ENCODE measurements at regions not wholly inside any gene's neighbourhood (a gene's known extent, or its start where the extent isn't known, plus 50 kb on each side); places are given as distances from the start of the nearest gene placed in this dataset.

DNA sequence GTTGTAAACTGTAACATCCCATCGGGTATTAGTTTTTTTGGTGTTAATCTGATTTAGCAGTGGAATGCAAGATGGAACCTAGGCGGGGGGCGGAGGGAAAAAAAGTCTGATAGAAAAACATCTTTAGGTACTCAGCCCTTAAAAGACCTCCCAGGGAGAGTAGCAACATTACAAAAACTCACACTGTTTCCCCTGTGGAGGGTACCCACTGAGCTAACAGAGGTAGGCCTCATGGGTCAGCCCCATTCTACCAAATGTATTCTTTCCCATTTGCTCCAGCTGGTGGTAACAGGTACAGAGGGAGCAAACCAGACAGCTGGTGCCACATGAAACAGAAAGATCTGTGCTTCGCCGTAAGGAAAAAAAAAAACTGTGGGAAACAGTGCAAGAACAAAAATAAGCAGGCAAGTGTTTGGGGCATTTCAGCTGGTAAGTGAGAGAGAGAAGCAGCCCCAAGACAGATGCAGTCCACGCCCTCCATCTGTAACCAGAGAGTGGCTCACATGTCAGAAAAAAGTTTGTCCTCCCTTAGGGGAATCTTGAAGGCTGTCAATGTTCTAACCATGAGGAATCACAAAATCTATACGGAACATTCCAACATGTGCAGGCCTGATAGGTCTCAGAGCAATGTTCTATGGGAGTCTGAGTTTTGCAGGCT, 65.3 kb downstream of the HOXA1 start:
- TF ChIP-seq, protein P1, sequence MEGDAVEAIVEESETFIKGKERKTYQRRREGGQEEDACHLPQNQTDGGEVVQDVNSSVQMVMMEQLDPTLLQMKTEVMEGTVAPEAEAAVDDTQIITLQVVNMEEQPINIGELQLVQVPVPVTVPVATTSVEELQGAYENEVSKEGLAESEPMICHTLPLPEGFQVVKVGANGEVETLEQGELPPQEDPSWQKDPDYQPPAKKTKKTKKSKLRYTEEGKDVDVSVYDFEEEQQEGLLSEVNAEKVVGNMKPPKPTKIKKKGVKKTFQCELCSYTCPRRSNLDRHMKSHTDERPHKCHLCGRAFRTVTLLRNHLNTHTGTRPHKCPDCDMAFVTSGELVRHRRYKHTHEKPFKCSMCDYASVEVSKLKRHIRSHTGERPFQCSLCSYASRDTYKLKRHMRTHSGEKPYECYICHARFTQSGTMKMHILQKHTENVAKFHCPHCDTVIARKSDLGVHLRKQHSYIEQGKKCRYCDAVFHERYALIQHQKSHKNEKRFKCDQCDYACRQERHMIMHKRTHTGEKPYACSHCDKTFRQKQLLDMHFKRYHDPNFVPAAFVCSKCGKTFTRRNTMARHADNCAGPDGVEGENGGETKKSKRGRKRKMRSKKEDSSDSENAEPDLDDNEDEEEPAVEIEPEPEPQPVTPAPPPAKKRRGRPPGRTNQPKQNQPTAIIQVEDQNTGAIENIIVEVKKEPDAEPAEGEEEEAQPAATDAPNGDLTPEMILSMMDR (IDR thresholded peaks at IDR 0.05 in 2 of 3, conservative IDR thresholded peaks at IDR 0.05 in 1 of 3; ENCODE audit: insufficient read depth in 2 of 3, low read depth in 1 of 3, low read length in 3 of 3), result no peak
- TF ChIP-seq, protein P2, sequence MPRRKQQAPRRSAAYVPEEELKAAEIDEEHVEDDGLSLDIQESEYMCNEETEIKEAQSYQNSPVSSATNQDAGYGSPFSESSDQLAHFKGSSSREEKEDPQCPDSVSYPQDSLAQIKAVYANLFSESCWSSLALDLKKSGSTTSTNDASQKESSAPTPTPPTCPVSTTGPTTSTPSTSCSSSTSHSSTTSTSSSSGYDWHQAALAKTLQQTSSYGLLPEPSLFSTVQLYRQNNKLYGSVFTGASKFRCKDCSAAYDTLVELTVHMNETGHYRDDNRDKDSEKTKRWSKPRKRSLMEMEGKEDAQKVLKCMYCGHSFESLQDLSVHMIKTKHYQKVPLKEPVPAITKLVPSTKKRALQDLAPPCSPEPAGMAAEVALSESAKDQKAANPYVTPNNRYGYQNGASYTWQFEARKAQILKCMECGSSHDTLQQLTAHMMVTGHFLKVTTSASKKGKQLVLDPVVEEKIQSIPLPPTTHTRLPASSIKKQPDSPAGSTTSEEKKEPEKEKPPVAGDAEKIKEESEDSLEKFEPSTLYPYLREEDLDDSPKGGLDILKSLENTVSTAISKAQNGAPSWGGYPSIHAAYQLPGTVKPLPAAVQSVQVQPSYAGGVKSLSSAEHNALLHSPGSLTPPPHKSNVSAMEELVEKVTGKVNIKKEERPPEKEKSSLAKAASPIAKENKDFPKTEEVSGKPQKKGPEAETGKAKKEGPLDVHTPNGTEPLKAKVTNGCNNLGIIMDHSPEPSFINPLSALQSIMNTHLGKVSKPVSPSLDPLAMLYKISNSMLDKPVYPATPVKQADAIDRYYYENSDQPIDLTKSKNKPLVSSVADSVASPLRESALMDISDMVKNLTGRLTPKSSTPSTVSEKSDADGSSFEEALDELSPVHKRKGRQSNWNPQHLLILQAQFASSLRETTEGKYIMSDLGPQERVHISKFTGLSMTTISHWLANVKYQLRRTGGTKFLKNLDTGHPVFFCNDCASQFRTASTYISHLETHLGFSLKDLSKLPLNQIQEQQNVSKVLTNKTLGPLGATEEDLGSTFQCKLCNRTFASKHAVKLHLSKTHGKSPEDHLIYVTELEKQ (CRISPR knock-in tag; IDR thresholded peaks at IDR 0.05), result no peak
- no peak for TF ChIP-seq ZNF224 (CRISPR knock-in tag; IDR thresholded peaks at IDR 0.05)
- TF ChIP-seq, protein P3, sequence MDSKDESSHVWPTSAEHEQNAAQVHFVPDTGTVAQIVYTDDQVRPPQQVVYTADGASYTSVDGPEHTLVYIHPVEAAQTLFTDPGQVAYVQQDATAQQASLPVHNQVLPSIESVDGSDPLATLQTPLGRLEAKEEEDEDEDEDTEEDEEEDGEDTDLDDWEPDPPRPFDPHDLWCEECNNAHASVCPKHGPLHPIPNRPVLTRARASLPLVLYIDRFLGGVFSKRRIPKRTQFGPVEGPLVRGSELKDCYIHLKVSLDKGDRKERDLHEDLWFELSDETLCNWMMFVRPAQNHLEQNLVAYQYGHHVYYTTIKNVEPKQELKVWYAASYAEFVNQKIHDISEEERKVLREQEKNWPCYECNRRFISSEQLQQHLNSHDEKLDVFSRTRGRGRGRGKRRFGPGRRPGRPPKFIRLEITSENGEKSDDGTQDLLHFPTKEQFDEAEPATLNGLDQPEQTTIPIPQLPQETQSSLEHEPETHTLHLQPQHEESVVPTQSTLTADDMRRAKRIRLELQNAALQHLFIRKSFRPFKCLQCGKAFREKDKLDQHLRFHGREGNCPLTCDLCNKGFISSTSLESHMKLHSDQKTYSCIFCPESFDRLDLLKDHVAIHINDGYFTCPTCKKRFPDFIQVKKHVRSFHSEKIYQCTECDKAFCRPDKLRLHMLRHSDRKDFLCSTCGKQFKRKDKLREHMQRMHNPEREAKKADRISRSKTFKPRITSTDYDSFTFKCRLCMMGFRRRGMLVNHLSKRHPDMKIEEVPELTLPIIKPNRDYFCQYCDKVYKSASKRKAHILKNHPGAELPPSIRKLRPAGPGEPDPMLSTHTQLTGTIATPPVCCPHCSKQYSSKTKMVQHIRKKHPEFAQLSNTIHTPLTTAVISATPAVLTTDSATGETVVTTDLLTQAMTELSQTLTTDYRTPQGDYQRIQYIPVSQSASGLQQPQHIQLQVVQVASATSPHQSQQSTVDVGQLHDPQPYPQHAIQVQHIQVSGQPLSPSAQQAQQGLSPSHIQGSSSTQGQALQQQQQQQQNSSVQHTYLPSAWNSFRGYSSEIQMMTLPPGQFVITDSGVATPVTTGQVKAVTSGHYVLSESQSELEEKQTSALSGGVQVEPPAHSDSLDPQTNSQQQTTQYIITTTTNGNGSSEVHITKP (IDR thresholded peaks at IDR 0.05; ENCODE audit: partially characterized antibody), result no peak
- TF ChIP-seq, protein P4, sequence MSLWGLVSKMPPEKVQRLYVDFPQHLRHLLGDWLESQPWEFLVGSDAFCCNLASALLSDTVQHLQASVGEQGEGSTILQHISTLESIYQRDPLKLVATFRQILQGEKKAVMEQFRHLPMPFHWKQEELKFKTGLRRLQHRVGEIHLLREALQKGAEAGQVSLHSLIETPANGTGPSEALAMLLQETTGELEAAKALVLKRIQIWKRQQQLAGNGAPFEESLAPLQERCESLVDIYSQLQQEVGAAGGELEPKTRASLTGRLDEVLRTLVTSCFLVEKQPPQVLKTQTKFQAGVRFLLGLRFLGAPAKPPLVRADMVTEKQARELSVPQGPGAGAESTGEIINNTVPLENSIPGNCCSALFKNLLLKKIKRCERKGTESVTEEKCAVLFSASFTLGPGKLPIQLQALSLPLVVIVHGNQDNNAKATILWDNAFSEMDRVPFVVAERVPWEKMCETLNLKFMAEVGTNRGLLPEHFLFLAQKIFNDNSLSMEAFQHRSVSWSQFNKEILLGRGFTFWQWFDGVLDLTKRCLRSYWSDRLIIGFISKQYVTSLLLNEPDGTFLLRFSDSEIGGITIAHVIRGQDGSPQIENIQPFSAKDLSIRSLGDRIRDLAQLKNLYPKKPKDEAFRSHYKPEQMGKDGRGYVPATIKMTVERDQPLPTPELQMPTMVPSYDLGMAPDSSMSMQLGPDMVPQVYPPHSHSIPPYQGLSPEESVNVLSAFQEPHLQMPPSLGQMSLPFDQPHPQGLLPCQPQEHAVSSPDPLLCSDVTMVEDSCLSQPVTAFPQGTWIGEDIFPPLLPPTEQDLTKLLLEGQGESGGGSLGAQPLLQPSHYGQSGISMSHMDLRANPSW (CRISPR knock-in tag; IDR thresholded peaks at IDR 0.05), result no peak
- TF ChIP-seq BCL6 (CRISPR knock-in tag; IDR thresholded peaks at IDR 0.05), result no peak
- TF ChIP-seq SOX6 (IDR thresholded peaks at IDR 0.05), result no peak
- no peak for TF ChIP-seq ZNF584 (CRISPR knock-in tag; IDR thresholded peaks at IDR 0.05; ENCODE audit: low read depth)
- no peak for TF ChIP-seq CEBPB (tag; IDR thresholded peaks at IDR 0.05)
- TF ChIP-seq ZNF274 (IDR thresholded peaks at IDR 0.05; ENCODE audit: borderline replicate concordance, low read depth, low read length), result no peak
- no peak for TF ChIP-seq EZH2 (IDR thresholded peaks at IDR 0.05; ENCODE audit: borderline replicate concordance, low read depth, low read length)
- no peak for TF ChIP-seq MCM3 (IDR thresholded peaks at IDR 0.05)
- TF ChIP-seq SIN3A (IDR thresholded peaks at IDR 0.05; ENCODE audit: borderline replicate concordance in 2 of 2, control insufficient read depth in 1 of 2, low read depth in 2 of 2, low read length in 2 of 2), result no peak
- TF ChIP-seq CAMTA2 (CRISPR knock-in tag; conservative IDR thresholded peaks at IDR 0.05), result no peak

Measured in K562 (cell line).